Adrenal gland (tissue), 5 donors: ENCODE measurements at regions not wholly inside any gene's neighbourhood (a gene's known extent, or its start where the extent isn't known, plus 50 kb on each side); places are given as distances from the start of the nearest gene placed in this dataset.

Experiments
- POLR2A ChIP-seq, 2 donors: fragments of 450-650 bp; IDR thresholded peaks; one replicate each; pipeline ENCODE4 v1.6.1; 2017; ENCODE audit warnings: antibody characterized with exemption in 2 of 2, mild to moderate bottlenecking in 2 of 2, moderate library complexity in 1 of 2
- TF ChIP-seq, protein P1 (sequence below), 6 experiments: fragments of 450-650 bp in 4 of 6; fragments of 200-600 bp in 2 of 6; sonication (generic) in 1 of 6; IDR thresholded peaks; 1 replicate in 5 of 6; 2 replicates in 1 of 6; pipeline versions ENCODE4 v1.5.1 to v1.8.0; 2016 to 2021; ENCODE audit warnings: antibody characterized with exemption in 6 of 6, mild to moderate bottlenecking in 2 of 6, moderate library complexity in 1 of 6
- donor health status: DM: no; HTN: no; CAD: no.

GRCh38 chr7:155225516-155225915 lies 72.2 kb upstream of the INSIG1 start:
- TF ChIP-seq, protein P1, sequence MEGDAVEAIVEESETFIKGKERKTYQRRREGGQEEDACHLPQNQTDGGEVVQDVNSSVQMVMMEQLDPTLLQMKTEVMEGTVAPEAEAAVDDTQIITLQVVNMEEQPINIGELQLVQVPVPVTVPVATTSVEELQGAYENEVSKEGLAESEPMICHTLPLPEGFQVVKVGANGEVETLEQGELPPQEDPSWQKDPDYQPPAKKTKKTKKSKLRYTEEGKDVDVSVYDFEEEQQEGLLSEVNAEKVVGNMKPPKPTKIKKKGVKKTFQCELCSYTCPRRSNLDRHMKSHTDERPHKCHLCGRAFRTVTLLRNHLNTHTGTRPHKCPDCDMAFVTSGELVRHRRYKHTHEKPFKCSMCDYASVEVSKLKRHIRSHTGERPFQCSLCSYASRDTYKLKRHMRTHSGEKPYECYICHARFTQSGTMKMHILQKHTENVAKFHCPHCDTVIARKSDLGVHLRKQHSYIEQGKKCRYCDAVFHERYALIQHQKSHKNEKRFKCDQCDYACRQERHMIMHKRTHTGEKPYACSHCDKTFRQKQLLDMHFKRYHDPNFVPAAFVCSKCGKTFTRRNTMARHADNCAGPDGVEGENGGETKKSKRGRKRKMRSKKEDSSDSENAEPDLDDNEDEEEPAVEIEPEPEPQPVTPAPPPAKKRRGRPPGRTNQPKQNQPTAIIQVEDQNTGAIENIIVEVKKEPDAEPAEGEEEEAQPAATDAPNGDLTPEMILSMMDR (IDR thresholded peaks at IDR 0.05), result no peak
- TF ChIP-seq POLR2A (IDR thresholded peaks at IDR 0.05), result no peak
